HG03457 (cell line): ENCODE measurements at regions not wholly inside any gene's neighbourhood (a gene's known extent, or its start where the extent isn't known, plus 50 kb on each side); places are given as distances from the start of the nearest gene placed in this dataset.
"Not testable (repeated sequence)": the region's sequence is repeated elsewhere in the genome, so short reads cannot be mapped to it uniquely, and the experiment has no call there.

Source experiments
- ATAC-seq: cut with Tn5 transposase; IDR thresholded peaks from one replicate; pipeline ENCODE4 v1.9.1; 2021; ENCODE audit warnings: moderate number of reproducible peaks; ENCODE audit not compliant: unreplicated experiment

- not testable (repeated sequence) for ATAC-seq
These were observed 1271.8 kb downstream of the TMEM121 start for GRCh38 chr14:106798166-106798565.

DNA sequence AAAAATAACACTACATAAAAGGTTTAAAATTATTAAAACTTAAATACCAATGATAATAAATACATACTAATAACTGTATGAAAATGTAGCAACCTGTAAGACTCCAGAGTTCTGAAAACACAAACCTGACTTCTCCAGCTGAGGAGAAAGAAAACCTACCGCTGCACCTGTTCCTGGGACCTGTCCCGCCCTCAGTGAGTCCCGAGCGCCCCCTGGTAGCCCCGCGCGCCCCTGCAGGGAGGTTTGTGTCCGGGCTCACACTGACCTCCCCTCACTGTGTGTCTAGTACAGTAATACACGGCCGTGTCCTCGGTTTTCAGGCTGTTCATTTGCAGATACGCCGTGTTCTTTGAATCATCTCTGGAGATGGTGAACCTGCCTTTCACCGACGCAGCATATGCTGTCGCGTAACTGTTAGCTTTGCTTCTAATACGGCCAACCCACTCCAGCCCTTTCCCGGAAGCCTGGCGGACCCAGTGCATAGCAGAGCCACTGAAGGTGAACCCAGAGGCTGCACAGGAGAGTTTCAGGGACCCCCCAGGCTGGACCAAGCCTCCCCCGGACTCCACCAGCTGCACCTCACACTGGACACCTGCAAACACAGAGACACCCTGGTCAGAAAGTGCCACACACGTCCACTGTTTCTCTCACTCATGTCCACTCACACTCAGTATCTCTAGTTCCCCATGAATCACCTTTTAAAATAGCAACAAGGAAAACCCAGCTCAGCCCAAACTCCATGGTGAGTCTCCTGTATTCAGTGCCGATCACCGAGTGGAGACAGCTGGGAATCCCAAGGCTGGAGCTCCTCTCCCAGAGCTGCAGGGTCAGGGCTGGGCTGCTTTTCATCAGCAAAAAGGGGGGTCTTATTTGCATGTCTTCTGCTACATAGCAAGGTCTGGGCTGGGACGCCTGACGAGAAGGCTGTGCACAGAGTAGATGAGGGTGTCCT, 1276.3 kb downstream of the TMEM121 start:
- no peak for ATAC-seq

DNA sequence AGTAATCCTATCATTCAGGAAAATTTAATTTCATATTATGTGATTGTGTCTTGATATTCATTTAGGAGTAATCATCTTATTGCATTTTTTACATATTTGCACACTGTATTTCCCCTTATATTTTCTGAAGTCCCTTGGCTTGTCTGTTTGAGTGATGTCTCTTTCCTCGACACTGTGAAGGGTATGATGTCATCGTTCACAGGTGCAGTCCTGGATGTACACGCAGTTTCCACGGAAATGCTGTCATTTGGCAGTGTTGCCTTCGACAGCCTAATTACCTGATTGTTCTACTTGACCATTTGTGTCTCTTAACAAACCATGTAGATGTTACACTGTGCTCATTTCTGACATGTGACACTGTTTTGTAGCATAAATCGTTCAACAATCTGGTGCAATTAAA, 1277.0 kb downstream of the TMEM121 start:
- no peak for ATAC-seq

GRCh38 chr14:106807493-106807892, 1281.1 kb downstream of the TMEM121 start:
- ATAC-seq: no peak

DNA sequence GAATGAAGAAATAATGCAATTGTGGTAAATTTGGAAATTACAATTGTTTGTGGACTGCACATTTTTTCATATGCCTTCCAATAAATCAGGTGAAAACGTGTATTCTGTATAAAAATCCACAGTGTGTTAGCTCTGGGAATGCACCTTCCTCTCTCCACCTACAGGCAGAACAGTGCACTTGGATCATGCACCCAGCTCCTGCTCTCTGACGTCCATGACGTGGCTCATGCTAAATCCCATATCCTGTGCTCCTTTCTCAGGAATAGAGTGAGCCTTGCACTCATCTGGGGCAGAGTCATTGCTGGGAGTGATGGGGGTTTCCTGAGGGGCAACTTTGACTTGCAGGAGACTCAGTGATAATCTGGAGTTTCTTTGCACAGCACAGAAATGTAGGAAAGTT, 1282.1 kb downstream of the TMEM121 start:
- ATAC-seq: no peak

DNA sequence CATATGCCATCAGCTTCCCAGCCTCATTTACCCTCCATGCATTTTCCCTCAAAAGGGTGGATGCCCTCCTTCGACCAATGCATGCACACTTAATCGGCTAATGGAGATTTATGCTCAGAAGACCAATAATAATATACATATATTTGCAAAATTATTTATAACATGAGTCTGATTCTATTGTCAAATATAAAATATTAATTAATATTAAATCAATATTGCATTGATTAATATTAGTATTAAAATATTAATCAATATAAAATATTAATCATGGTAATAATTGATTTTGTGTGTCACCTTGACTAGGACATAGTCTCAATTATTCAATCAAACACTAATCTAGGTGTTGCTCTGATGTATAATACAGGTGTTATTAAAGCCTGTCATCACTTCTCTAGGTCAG, 1282.5 kb downstream of the TMEM121 start:
- no peak for ATAC-seq

DNA sequence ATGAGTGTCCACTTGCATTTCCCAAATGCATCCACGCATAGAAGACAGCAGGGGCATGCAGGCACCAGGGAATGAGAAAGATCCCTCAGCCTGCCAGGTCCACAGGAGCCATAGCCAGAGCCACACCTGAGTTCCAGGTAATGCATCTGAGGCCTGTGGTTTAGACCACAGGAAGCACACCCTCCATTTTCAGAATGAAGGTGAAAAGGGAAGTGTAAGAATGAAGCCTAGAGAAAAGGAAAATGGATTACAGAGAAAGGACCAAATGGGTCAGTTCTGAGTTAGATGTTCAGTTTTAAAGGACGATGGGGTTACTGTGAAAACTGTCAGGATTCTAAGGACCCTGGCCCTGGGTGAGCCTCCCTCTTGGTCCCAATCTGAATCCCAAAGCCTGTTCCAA, 1283.2 kb downstream of the TMEM121 start:
- no peak for ATAC-seq

GRCh38 chr14:106810168-106810567, 1283.8 kb downstream of the TMEM121 start:
- not testable (repeated sequence) for ATAC-seq

DNA sequence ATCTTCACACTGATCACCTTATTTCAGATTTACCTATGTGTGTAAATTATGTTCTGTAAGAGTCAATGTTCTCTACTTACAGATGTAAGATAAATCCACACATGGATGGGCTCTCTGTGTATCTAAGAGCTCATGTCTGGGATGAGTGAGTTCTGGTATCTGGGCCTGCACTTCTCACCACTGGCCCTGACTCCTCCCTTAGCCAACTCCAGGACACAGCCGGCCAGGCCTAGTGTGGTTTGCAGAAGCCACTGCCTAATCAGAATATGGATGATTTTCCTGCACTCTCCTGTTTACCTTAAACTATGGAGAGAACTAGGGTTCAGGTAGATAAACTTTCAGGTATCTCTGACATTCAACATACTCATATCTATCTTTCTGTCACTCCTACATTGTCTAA, 1284.8 kb downstream of the TMEM121 start:
- ATAC-seq: no peak

DNA sequence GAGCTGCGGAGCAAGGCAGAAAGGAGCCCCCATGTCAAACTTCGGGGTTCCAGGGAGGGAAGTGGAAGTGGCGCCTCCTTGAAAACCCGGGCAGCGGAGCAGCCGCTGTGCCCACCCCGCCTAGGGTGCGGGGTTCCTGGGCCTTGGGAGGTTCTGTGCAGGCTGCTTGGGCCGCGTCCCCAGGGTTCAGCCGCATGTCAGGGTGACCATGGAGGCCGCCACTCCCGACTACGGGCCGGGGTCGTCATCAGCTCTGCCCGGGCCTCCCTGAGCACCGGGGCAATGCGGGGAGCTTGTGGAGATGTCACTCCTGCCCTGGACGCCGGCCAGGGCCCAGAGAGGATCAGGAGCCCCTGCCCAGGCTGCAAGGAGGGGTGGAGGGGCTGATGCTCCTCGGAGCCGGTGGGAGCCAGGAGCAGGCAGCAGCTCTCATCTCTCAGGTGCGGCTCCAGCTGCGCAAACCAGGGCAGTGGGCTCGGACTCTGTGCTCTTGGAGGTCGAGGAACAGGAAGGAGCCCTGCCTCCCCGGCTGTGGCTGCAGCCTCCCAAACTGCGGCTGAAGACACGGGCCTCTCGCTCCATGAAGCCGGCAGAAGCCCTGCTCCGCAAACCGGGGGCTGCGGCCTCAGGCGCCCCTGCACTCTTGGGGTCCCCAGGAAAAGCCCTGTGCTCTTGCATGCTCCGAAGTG, 1286.5 kb downstream of the TMEM121 start:
- no peak for ATAC-seq

DNA sequence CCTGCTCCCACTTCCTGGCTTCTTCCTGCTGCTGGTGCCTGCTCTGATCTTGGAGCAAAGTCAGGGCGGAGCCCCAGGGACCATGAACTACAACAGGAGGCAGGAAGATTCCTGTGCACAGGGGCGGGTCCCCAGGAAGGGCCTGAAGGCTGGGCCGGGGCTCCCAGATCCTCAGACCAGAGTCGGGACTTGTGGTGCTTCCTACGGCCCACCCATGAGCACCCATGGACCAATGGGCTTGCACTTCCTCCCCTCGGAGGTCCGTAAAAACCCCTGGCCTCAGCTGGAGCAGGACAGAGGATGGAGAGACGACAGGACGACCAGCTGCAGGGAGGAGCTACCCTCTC, 1287.1 kb downstream of the TMEM121 start:
- no peak for ATAC-seq

GRCh38 chr14:106820119-106820518, 1293.7 kb downstream of the TMEM121 start:
- no peak for ATAC-seq

DNA sequence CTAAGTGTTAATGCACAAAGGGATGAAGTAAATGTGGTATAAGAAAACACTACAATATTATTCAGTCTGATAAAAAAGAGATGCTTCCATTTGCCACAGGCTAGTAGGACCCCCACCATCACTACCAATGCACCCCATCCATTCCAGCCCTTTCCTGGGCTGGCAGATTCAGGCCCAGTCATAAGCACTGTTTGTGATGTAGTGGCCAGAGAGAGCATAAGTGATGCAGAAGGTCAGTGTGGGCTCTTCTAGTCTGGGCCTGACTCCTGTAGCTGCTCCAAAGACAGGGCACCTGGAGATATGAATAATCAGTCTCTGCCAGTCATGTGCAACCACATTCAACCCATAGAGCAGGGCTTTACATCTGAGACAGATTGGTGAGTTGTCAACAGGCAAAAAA, 1294.7 kb downstream of the TMEM121 start:
- no peak for ATAC-seq

DNA sequence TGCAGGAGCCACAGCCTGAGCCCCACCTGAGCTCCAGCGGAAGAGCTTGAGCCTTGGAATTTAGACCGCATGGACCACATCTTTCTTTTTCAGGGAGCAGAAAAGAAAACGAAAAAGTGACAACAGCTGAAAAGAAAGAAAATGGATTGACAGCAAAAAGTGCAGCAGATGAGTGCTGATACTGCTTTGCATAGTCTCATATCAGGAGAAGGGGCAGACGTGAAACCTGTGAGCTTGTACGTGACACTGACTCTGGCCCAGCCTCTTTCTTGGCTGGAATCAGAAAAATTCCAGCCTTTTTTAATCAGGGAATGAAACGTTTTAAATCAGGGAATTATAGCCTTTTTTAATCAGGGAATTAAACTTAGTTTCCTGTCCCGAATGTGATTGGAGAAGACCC, 1296.5 kb downstream of the TMEM121 start:
- no peak for ATAC-seq

DNA sequence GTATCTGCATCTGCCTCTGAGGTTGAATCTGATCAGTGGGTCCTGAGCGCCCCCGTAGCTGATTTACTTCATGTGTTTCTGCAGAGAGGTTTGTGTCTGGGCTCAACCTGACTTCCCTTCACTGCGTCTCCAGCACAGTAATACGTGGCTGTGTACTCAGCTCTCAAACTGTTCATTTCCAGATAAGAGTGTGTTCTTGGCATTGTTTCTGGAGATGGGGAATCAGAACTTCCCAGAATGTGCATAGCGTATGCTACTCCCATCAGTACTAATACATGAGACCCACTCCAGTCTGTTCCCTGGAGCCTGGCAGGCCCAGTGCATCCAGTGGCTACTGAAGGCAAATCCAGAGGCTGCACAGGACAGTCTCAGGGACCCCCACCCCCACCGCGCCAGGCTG, 1297.2 kb downstream of the TMEM121 start:
- ATAC-seq: no peak

GRCh38 chr14:106826833-106827369, 1300.5 kb downstream of the TMEM121 start:
- ATAC-seq: no peak

GRCh38 chr14:106831322-106831720, 1304.9 kb downstream of the TMEM121 start:
- no peak for ATAC-seq

DNA sequence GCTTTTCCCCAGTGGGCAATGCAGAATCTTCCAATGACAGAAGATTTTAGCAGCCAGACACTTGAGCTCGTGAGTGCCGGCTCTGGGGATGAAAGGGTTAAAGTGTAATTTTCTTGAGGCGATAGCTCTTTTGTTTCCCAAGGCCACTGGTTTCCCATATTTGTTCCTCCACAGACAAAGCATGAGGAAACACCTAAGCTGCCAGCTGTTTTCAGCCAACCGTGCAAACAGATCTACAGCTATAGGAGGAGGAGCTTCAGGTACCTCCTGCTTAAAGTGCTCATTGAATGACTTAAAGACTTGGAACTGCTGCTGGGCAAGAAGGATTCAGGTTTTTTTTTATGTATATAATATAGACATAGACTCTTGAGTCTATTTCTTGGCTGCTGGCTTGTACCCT, 1311.5 kb downstream of the TMEM121 start:
- no peak for ATAC-seq

GRCh38 chr14:106838991-106839769, 1312.8 kb downstream of the TMEM121 start:
- ATAC-seq: no peak

DNA sequence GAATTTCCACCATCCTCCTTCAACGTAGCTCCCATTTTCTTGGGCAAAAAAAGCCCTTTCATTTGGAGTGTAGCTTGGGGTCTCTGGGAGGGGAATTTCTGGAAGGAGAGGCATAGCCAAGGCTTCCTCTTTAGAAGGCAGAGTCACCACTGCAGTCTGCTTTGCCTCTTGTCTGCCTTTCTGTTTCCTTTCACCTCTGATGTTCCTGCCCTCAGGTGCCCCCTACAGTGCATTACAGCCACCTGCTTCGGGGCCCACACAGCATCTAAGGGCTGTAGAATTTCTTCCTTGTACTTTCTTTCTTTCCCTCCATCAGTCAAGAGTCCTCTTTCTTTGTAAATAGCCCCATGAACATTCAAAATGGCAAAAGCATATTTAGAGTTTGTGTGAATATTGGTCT, 1313.9 kb downstream of the TMEM121 start:
- ATAC-seq: no peak

GRCh38 chr14:106840991-106841390, 1314.6 kb downstream of the TMEM121 start:
- no peak for ATAC-seq
